OCI-LY3 (cell line): ENCODE measurements at regions not wholly inside any gene's neighbourhood (a gene's known extent, or its start where the extent isn't known, plus 50 kb on each side); places are given as distances from the start of the nearest gene placed in this dataset.

Experiments used
- H2AFZ ChIP-seq: fragments of 200-600, 300-600 bp; shearing (Covaris generic); 2 replicates; pipeline ENCODE4 v1.6.0; 2014; ENCODE audit warnings: antibody characterized with exemption, low read depth, low read length
- H3K27ac ChIP-seq: fragments of 200-600, 300-600 bp; sonication (generic); 2 replicates; pipeline ENCODE4 v1.5.1; 2014; ENCODE audit warnings: mild to moderate bottlenecking, low read length, moderate library complexity, mixed read lengths
- H3K27me3 ChIP-seq: fragments of 200-600, 300-600 bp; sonication (generic); 2 replicates; pipeline ENCODE4 v1.6.1; 2014; ENCODE audit warnings: low read depth, low read length, mixed read lengths
- H3K36me3 ChIP-seq: fragments of 200-600, 300-600 bp; sonication (generic); replicated peaks from 2 replicates; pipeline ENCODE3; 2014; ENCODE audit warnings: low read depth, low read length, mixed read lengths
- H3K4me1 ChIP-seq: fragments of 300-600, 200-600 bp; sonication (generic); 2 replicates; pipeline ENCODE4 v1.6.1; 2014; ENCODE audit warnings: low read length, mixed read lengths
- H3K4me2 ChIP-seq: fragments of 200-600, 300-600 bp; sonication (generic); 2 replicates; pipeline ENCODE4 v1.6.1; 2014; ENCODE audit warnings: low read length, mixed read lengths
- H3K4me3 ChIP-seq: fragments of 300-600, 200-600 bp; sonication (generic); 2 replicates; pipeline ENCODE4 v1.5.1; 2014; ENCODE audit warnings: antibody characterized with exemption, mild to moderate bottlenecking, low read length, moderate library complexity
- H3K79me2 ChIP-seq: fragments of 300-600, 200-600 bp; shearing (Covaris generic); 2 replicates; pipeline ENCODE4 v1.6.1; 2014; ENCODE audit warnings: mild to moderate bottlenecking, low read length, mixed read lengths
- H3K9ac ChIP-seq: fragments of 300-600, 200-600 bp; shearing (Covaris generic); 2 replicates; pipeline ENCODE4 v1.6.0; 2014; ENCODE audit warnings: mild to moderate bottlenecking, low read length, moderate library complexity
- H3K9me3 ChIP-seq: fragments of 200-600, 300-600 bp; shearing (Covaris generic); 2 replicates; pipeline ENCODE4 v1.6.1; 2014; ENCODE audit warnings: low read length, mixed read lengths; ENCODE audit not compliant: insufficient read depth
- H4K20me1 ChIP-seq: fragments of 200-600, 300-600 bp; sonication (generic); 2 replicates; pipeline ENCODE4 v1.6.1; 2016; ENCODE audit warnings: low read length, mixed read lengths; ENCODE audit not compliant: insufficient read depth
- CTCF ChIP-seq: fragments of 200-600, 300-600 bp; sonication (generic); IDR thresholded peaks from 2 replicates; pipeline ENCODE4 v1.5.1; 2014; ENCODE audit warnings: antibody characterized with exemption, low read length, low read depth
- EZH2phosphoT487 ChIP-seq: fragments of 200-600 bp; shearing (Covaris generic); IDR thresholded peaks from 2 replicates; pipeline ENCODE4 v1.6.1; 2018; ENCODE audit warnings: antibody characterized with exemption, mixed run types, low read depth

GRCh38 chr16:65666132-65666941 is 544.5 kb upstream of the CDH11 start:
- Histone ChIP-seq H3K4me1 (no peaks in the 10 kb centered on the region), H3K4me2 (no peak overlapping the region)
- no peak for TF ChIP-seq CTCF
- TF ChIP-seq EZH2phosphoT487 = no peak

GRCh38 chr16:65665586-65665985 is 543.7 kb upstream of the CDH11 start:
- Histone ChIP-seq H3K36me3 (no peaks in the 10 kb centered on the region), H3K27ac (no peak overlapping the region)
- TF ChIP-seq CTCF = no peak
- no peak for TF ChIP-seq EZH2phosphoT487

More at GRCh38 chr16:65666132-65666941, 544.5 kb upstream of the CDH11 start:
- Histone ChIP-seq H3K27me3 (no peaks in the 10 kb centered on the region), H4K20me1 (no peaks in the 10 kb centered on the region), H3K27ac (no peak overlapping the region), H3K79me2 (no peaks in the 10 kb centered on the region), H2AFZ (no peak overlapping the region), H3K36me3 (no peaks in the 10 kb centered on the region), H3K9me3 (no peaks in the 10 kb centered on the region), H3K4me3 (no peak overlapping the region), H3K9ac (no peak overlapping the region)

GRCh38 chr16:65663774-65664173 is 541.9 kb upstream of the CDH11 start:
- TF ChIP-seq EZH2phosphoT487 (no peak), CTCF (no peak)
- no peak overlapping the region for H3K27ac ChIP-seq
- H3K36me3 ChIP-seq = no peaks in the 10 kb centered on the region
- no peak overlapping the region for H3K9ac ChIP-seq
- H3K27me3 ChIP-seq = no peaks in the 10 kb centered on the region
- H2AFZ ChIP-seq = no peak overlapping the region
- H3K79me2 ChIP-seq = no peaks in the 10 kb centered on the region
- H4K20me1 ChIP-seq = no peaks in the 10 kb centered on the region
- H3K4me2 ChIP-seq = no peak overlapping the region
- H3K4me3 ChIP-seq = no peak overlapping the region
- no peaks in the 10 kb centered on the region for H3K4me1 ChIP-seq
- H3K9me3 ChIP-seq = no peaks in the 10 kb centered on the region

More at GRCh38 chr16:65665586-65665985, 543.7 kb upstream of the CDH11 start:
- H3K4me1 ChIP-seq = no peaks in the 10 kb centered on the region
- no peak overlapping the region for H3K4me2 ChIP-seq
- H4K20me1 ChIP-seq = no peaks in the 10 kb centered on the region
- no peak overlapping the region for H2AFZ ChIP-seq
- no peak overlapping the region for H3K4me3 ChIP-seq
- no peaks in the 10 kb centered on the region for H3K79me2 ChIP-seq
- H3K9me3 ChIP-seq = no peaks in the 10 kb centered on the region
- H3K27me3 ChIP-seq = no peaks in the 10 kb centered on the region
- no peak overlapping the region for H3K9ac ChIP-seq

GRCh38 chr16:65662256-65662655 is 540.4 kb upstream of the CDH11 start:
- no peak overlapping the region for H3K9ac ChIP-seq
- no peaks in the 10 kb centered on the region for H3K4me1 ChIP-seq
- H3K9me3 ChIP-seq = no peaks in the 10 kb centered on the region
- H3K4me2 ChIP-seq = no peak overlapping the region
- TF ChIP-seq EZH2phosphoT487 = no peak
- TF ChIP-seq CTCF = no peak
- H3K79me2 ChIP-seq = no peaks in the 10 kb centered on the region
- H2AFZ ChIP-seq = no peak overlapping the region
- H3K27ac ChIP-seq = no peak overlapping the region
- H3K27me3 ChIP-seq = no peaks in the 10 kb centered on the region
- H4K20me1 ChIP-seq = no peaks in the 10 kb centered on the region
- H3K4me3 ChIP-seq = no peak overlapping the region
- no peaks in the 10 kb centered on the region for H3K36me3 ChIP-seq
